ENCODE measurements at regions not wholly inside any gene's neighbourhood (a gene's known extent, or its start where the extent isn't known, plus 50 kb on each side); places are given as distances from the start of the nearest gene placed in this dataset.
"Not testable (repeated sequence)": the region's sequence is repeated elsewhere in the genome, so short reads cannot be mapped to it uniquely, and the experiment has no call there.

- not testable (repeated sequence) for DNase-seq
These were observed 99.5 kb upstream of the LRPAP1 start for GRCh38 chr4:3631544-3632266.

DNA sequence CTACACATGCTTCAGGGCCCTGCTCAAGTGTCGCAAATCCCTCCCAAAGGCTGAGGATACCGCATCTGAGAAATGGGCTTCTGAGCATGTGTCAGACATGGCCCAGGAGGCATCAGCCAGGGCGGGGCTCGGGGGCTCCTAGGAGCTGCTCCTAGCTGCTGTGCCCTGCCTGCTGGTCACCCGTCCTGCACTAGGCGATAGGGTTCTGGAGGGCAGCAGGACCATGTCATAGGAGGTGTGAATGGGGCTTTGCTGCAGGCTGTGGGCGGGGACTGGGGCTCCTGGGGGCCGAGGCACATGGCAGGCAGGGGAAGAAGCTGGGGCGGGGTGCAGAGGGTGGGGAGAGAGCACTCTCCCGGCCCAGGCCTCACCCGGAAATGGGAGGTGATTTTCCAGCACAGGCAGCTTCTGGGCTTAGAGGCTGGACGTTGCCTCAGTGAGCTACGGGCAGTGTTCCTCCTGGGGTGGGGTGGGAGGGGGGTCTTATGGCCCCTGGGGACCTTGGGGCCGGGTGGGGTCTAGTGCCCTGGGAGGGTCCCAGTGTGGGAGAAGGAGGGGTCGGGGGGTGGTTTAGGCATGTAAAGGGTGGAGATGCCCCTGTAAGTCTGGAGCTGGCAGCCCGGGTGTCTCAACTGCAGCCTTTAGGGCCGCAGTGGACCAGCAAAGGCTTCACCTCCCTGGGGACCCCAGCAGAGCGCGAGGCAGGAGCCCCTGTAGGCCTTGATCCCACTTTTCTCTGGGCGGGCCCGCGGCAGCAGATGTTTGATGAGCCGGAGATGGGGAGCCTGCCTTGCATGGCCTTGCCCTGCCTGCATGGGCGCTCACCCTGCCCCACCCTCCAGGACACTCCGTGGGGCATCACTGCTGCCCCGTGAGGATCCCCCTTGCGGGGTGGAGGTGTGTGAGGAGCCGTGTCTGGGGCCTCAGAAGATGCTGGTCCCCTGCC lies 98.6 kb upstream of the LRPAP1 start:
- DNase-seq = no peak

DNA sequence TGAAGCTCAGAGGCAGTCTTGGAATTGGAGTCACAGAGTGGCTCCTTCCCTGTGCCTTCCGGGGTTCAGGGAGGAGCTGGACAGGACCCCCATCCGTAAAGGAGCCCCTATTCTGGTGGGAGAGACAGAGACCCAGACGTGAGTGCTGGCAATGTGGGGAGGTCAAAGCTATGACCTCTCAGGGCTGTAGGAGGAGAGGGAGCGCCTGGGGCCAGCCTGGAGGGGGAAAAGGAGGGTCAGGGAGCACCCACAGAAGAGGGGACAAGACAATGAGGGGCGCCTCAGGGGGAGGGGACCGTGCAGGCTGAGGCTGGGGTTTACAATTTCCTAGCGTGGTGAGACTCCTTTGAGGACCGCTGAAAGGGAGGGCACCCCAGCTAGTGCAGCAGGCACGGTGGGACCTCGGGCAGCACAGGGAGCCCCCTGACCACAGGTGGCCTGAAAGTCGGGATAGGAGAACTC lies 97.9 kb upstream of the LRPAP1 start:
- DNase-seq = no peak

GRCh38 chr4:3629665-3630064 lies 97.4 kb upstream of the LRPAP1 start:
- no peak for DNase-seq

DNA sequence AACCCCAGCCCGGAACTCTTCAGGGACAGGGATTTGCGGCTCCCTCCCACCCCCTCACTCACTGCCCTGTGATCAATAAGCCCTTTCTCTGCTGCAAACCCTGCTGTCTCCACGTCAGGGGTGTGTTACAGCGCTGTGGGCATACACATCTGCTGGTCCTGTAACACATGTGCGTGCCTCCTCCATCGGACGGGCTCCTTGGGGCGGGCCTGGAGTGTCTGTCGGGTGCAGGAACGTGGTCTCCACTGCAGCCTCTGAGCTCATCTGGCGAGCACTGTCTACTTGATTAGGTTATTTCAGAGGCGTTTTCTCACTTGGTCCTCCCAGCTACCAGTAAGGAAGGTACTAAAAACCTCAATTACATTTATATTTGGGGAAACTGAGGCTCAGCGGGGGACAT lies 97.0 kb upstream of the LRPAP1 start:
- DNase-seq = not testable (repeated sequence)

GRCh38 chr4:3628868-3629175 lies 96.6 kb upstream of the LRPAP1 start:
- no peak for DNase-seq

GRCh38 chr4:3627967-3628867 lies 96.0 kb upstream of the LRPAP1 start:
- not testable (repeated sequence) for DNase-seq

DNA sequence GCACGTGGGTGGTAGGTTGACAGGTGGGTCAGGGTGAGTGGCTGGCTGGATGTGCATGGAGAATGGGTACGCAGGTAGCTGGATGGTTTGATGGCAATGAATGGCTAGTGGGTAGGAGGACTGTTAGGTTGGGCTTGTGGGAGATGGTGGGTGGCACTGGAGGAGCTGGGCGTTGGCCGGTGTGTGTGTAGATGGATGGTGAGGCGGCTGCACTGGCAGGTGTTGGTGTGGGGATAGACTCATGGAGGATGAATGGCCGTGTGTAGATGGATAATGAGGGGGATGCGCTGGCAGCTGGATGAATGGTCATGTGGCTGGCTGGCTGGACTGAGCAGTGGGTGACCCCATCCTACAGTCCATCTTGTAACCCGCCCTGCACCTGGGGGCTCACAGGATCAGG lies 95.2 kb upstream of the LRPAP1 start:
- DNase-seq = not testable (repeated sequence)

GRCh38 chr4:3626131-3626884 lies 94.1 kb upstream of the LRPAP1 start:
- not testable (repeated sequence) for DNase-seq

DNA sequence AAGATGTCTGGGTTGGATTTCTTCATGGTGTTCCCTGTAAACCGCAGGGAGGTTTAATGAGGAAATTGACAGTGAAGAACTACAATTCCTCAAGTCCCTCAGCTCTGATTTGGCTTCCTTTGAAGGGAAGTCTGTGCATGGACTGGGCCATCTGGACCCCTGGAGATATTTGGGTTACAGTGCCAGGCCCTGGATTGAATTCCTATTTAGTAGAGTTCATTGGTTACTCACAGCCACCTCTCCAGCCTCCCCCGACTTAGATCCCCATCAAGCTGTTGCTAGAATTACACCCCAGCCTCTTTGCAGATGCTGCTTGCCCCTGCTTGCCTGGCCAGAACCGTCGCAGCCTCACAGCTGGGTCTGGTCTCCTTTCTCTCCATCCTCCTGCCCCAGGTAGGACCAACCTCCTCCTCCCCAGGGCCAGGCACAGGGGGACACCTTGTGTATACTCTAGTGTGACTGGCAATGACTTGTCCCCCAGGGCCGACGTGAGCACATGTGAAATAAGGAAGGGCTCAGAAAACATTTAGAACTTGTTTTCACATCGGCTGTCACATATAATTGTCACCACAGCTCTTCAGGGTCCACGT lies 93.2 kb upstream of the LRPAP1 start:
- DNase-seq = not testable (repeated sequence)

DNA sequence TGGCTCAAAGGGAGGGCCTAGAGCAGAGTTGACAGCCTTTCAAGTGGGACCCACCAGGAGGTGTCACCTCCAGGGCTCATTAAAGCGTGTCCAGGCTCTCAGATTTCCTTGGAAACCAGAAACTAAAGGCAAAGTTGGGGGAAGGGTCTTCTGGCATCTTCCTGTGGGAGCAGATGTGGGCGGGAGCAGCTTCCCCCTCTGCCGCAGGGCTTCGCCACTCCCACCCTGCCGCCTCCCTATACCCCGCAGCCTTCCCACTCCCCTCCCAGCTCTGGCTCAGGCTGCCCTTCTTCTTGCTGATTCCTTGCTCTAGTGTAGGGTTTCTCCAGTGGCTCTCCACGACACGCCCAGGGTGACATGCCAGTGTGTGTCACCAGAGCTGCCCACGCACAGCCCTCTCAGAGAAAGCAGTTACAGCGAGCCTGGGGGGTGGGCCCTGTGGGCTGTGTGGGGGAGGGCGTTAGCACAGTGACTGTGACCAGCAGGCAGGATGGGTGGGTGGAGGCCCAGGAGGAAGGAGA lies 91.6 kb upstream of the LRPAP1 start:
- DNase-seq = not testable (repeated sequence)

DNA sequence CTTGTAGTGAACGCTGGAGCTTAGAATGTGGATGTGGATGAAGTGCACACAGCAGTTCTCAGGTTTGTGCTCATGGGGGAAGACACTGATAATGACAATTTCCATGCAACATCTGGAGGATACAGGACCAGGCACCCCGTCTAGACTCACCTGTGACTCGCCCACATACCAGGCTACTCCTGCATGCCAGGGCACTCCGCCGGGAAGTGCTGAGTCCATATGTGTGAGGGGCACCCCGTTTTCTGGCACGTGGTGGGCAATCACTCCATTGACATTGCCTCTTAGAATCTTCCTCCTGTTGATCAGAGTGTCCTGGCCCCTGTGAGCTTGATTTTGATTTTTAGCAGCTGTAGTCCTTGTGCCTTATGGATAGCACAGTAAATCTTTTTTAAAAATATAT lies 90.9 kb upstream of the LRPAP1 start:
- no peak for DNase-seq

- DNase-seq = not testable (repeated sequence)
These were observed 88.1 kb upstream of the LRPAP1 start for GRCh38 chr4:3620365-3620764.

DNA sequence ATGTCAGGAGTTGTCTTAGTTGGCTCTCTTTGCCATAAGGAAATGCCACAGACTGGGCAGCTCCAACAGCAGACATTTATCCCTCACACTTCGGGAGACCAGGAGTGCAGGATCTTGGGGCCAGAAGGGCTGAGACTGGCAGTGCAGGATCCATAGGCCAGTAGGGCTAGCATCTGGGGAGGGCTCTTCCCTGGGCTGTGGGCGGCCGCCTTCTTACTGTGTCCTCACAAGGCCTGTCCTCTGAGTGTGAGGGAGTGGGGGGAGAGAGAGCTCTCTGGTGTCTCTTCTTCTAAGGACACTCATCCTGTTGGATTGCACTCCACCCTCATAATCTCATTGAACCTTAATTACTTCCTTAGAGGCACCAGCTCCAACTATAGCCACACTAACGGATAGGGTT lies 87.5 kb upstream of the LRPAP1 start:
- DNase-seq = not testable (repeated sequence)

- not testable (repeated sequence) for DNase-seq
These were observed 86.1 kb upstream of the LRPAP1 start for GRCh38 chr4:3618341-3618740.

- no peak for DNase-seq
These were observed 83.4 kb upstream of the LRPAP1 start for GRCh38 chr4:3615386-3616286.

DNA sequence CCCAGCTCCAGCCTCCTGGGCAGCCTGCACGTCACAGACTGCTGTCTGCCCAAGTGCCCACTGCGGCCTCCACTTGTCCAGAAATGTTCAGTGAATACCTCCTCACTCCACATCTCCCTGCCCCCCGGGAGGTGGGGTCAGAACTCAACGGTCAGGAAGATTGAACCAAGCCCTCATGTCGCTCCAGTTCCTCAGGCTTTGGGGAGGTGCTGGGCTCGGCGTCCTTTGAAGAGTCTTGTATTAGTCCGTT lies 82.4 kb upstream of the LRPAP1 start:
- no peak for DNase-seq

DNA sequence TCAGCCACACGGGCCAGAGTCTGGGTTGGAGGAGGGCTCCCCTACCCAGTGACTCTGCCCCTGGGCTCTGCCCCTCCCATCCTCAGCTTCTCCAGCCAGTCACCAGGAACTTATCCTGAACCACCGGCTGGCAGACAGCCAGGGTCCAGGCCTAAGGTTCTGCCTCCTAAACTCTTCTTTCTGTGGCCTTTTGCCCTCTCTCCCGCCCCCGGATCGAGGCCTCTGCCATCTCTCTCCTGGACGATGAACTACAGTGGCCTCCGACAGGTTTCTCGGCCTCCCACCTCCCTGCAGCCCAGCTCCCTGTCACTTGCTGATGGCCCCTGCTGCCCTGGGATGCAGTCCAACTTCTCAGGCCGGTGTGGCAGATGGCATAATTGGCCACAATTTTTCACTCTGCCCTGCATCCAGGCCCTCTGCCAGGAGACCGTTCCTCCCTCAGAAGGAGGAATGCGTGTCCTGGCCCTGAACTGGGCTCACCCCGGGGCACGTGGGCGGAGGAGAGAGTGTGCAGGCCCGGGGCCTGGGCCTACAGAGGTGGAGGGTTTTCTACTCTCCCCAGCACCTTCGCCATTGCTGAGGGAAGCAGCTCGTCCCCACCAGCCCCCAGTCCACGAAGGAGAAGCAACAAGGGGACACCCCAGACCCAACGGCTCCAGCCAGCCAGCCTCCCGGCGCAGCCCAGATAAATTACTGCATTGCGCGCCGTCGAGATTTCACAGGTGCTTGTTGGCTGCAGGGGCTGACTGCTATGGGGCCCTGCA lies 81.9 kb upstream of the LRPAP1 start:
- no peak for DNase-seq

- no peak for DNase-seq
These were observed 80.7 kb upstream of the LRPAP1 start for GRCh38 chr4:3612934-3613333.

DNA sequence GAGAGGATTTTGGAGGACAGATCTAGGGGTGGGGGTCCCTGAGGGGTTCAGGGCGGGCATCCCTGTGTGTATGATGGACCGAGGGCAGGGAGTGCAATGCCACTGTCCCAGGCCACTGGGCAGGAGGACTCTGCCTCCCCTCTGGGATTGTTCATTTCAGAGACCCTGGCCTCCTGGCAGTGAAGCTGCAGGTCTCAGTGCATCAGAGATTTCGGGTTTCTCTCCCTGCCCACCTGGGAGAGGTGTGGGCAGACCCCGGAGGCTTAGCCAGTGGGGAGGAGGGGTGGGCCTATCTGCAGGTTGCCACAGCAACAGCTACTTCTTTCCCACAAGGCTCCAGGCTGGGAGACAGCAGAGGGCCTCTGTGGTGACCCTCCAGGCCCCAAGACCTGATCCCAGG lies 80.1 kb upstream of the LRPAP1 start:
- no peak for DNase-seq
